ENCODE measurements at regions not wholly inside any gene's neighbourhood (a gene's known extent, or its start where the extent isn't known, plus 50 kb on each side); places are given as distances from the start of the nearest gene placed in this dataset.

- H3K27me3 Mint-ChIP-seq = no peaks in the 10 kb centered on the region
- no peak overlapping the region for H3K27ac Mint-ChIP-seq
- H3K4me1 Mint-ChIP-seq = no peaks in the 10 kb centered on the region
- H3K9me3 Mint-ChIP-seq = no peaks in the 10 kb centered on the region
- no peaks in the 10 kb centered on the region for H3K36me3 Mint-ChIP-seq
- DNase-seq (no peak), ATAC-seq (ENCODE audit: low read depth) (no peak)
- POLR2A ChIA-PET = no interaction called here
- H3K4me3 Mint-ChIP-seq = no peak overlapping the region
Observed at GRCh38 chr1:208781391-208782045, 537.3 kb upstream of the PLXNA2 start.

DNA sequence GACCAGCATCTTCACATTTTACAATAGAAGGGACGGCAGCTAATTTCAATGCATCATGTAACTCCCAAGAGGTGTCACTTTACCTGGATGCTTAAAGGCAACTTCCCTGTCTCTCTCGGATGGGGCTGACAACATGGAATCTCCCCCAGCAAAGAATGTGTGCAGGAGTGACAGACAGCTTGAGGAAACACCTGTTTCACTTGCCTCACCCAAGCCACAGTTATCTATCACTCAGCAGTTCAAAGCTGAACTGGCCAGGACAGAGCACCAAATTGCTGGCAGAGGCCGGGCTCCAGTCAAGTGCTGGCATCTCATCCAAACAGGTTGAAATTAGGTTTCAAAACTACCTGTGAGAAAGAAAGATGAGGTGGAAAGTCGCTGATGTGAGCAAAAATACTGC, 538.0 kb upstream of the PLXNA2 start:
- H3K4me1 Mint-ChIP-seq = no peaks in the 10 kb centered on the region
- H3K36me3 Mint-ChIP-seq = no peaks in the 10 kb centered on the region
- no peak overlapping the region for H3K27ac Mint-ChIP-seq
- H3K4me3 Mint-ChIP-seq = no peak overlapping the region
- ATAC-seq (ENCODE audit: low read depth) = no peak
- no peaks in the 10 kb centered on the region for H3K27me3 Mint-ChIP-seq
- no peak for DNase-seq
- H3K9me3 Mint-ChIP-seq = no peaks in the 10 kb centered on the region
- POLR2A ChIA-PET = no interaction called here

GRCh38 chr1:208785629-208786028, 541.4 kb upstream of the PLXNA2 start:
- no peak for ATAC-seq (ENCODE audit: low read depth)
- Mint-ChIP-seq H3K27me3 (no peaks in the 10 kb centered on the region), H3K36me3 (no peaks in the 10 kb centered on the region), H3K4me3 (no peak overlapping the region), H3K4me1 (no peaks in the 10 kb centered on the region), H3K9me3 (no peaks in the 10 kb centered on the region), H3K27ac (no peak overlapping the region)
- no peak for DNase-seq
- POLR2A ChIA-PET = no interaction called here

GRCh38 chr1:208787219-208787618, 543.0 kb upstream of the PLXNA2 start:
- H3K27me3 Mint-ChIP-seq = no peaks in the 10 kb centered on the region
- H3K36me3 Mint-ChIP-seq = no peaks in the 10 kb centered on the region
- H3K9me3 Mint-ChIP-seq = no peaks in the 10 kb centered on the region
- ATAC-seq (ENCODE audit: low read depth) = no peak
- H3K27ac Mint-ChIP-seq = no peak overlapping the region
- H3K4me1 Mint-ChIP-seq = no peaks in the 10 kb centered on the region
- H3K4me3 Mint-ChIP-seq = no peak overlapping the region
- POLR2A ChIA-PET = no interaction called here
- DNase-seq = no peak

GRCh38 chr1:208788013-208788540, 543.9 kb upstream of the PLXNA2 start:
- POLR2A ChIA-PET = no interaction called here
- H3K27ac Mint-ChIP-seq = no peak overlapping the region
- H3K9me3 Mint-ChIP-seq = no peaks in the 10 kb centered on the region
- H3K27me3 Mint-ChIP-seq = no peaks in the 10 kb centered on the region
- ATAC-seq (ENCODE audit: low read depth) (no peak), DNase-seq (no peak)
- H3K36me3 Mint-ChIP-seq = no peaks in the 10 kb centered on the region
- no peak overlapping the region for H3K4me3 Mint-ChIP-seq
- H3K4me1 Mint-ChIP-seq = no peaks in the 10 kb centered on the region

GRCh38 chr1:208791456-208791855, 547.3 kb upstream of the PLXNA2 start:
- Mint-ChIP-seq H3K27ac (no peak overlapping the region), H3K27me3 (no peaks in the 10 kb centered on the region), H3K9me3 (no peaks in the 10 kb centered on the region), H3K4me3 (no peak overlapping the region), H3K36me3 (no peaks in the 10 kb centered on the region), H3K4me1 (no peaks in the 10 kb centered on the region)
- POLR2A ChIA-PET = no interaction called here
- ATAC-seq (ENCODE audit: low read depth) (no peak), DNase-seq (no peak)

- no peak for ATAC-seq (ENCODE audit: low read depth)
Observed at GRCh38 chr1:208793861-208794345, 549.7 kb upstream of the PLXNA2 start.

GRCh38 chr1:208799186-208799585, 555.0 kb upstream of the PLXNA2 start:
- Mint-ChIP-seq H3K4me1 (no peaks in the 10 kb centered on the region), H3K27me3 (no peaks in the 10 kb centered on the region), H3K9me3 (no peaks in the 10 kb centered on the region), H3K36me3 (no peaks in the 10 kb centered on the region), H3K27ac (no peak overlapping the region), H3K4me3 (no peak overlapping the region)
- POLR2A ChIA-PET = no interaction called here
- ATAC-seq (ENCODE audit: low read depth) = no peak
- DNase-seq = no peak

More at GRCh38 chr1:208793861-208794345, 549.7 kb upstream of the PLXNA2 start:
- Mint-ChIP-seq H3K36me3 (no peaks in the 10 kb centered on the region), H3K4me3 (no peak overlapping the region), H3K27ac (no peak overlapping the region), H3K27me3 (no peaks in the 10 kb centered on the region), H3K9me3 (no peaks in the 10 kb centered on the region), H3K4me1 (no peaks in the 10 kb centered on the region)
- POLR2A ChIA-PET = no interaction called here
- no peak for DNase-seq

GRCh38 chr1:208803011-208803811, 559.0 kb upstream of the PLXNA2 start:
- POLR2A ChIA-PET = no interaction called here
- H3K9me3 Mint-ChIP-seq = no peaks in the 10 kb centered on the region
- no peak for DNase-seq
- ATAC-seq (ENCODE audit: low read depth) = no peak
- H3K4me3 Mint-ChIP-seq = no peak overlapping the region
- H3K27ac Mint-ChIP-seq = no peak overlapping the region
- no peaks in the 10 kb centered on the region for H3K27me3 Mint-ChIP-seq
- H3K36me3 Mint-ChIP-seq = no peaks in the 10 kb centered on the region
- H3K4me1 Mint-ChIP-seq = no peaks in the 10 kb centered on the region

DNA sequence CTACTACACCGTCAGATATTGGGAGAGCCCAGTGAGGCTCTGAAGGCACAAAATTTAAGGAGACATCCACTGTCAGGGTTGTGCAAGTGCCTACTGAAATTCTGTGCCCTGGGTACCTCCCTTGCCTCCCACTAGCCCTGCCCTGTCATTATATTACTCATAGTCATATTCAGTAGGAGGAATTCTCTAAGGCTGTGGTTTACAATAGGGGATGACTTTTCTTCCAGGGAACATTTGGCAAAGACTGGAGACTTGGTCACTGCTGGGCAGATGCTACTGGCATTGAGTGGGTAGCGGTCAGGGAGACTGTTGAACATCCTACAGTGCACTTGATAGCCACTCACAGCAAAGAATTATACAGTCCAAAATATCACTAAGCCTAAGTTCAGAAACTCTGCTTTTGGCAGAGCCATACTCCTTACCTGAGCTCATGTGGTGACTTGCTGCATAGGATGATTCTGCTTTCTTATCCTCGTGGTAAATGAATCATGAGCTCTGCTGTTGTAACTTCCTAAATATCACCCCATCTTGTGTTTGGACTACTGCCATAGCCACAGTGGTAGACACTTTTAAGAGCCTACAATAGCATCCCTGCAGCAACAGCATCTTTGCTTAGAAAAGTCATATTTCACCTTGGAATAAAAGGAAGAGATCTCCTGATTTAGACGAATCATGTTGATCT, 563.4 kb upstream of the PLXNA2 start:
- Mint-ChIP-seq H3K36me3 (no peaks in the 10 kb centered on the region), H3K9me3 (no peaks in the 10 kb centered on the region), H3K4me1 (no peaks in the 10 kb centered on the region), H3K27ac (no peak overlapping the region), H3K27me3 (no peaks in the 10 kb centered on the region), H3K4me3 (no peak overlapping the region)
- POLR2A ChIA-PET = no interaction called here
- DNase-seq = no peak
- no peak for ATAC-seq (ENCODE audit: low read depth)

DNA sequence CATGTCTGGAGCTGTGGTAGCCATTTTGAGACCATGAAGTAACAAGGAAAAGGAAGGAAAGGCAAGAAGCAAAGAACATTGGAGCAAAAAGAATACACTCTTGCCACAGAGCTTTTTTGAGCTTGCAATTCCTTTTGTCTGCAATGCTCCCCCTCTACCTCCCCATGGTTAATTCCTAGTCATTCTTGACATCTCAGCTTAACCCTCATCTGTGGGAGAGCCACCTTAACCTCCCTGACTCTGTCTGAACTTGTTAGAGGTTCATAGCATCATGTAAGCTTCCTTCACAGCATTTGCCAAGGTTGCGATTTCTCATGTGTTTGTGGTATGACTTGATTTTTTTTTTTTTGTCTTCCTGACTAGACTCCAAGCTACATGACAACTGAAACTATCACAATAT, 564.1 kb upstream of the PLXNA2 start:
- H3K27ac Mint-ChIP-seq = no peak overlapping the region
- POLR2A ChIA-PET = no interaction called here
- no peaks in the 10 kb centered on the region for H3K4me1 Mint-ChIP-seq
- H3K4me3 Mint-ChIP-seq = no peak overlapping the region
- no peaks in the 10 kb centered on the region for H3K27me3 Mint-ChIP-seq
- no peaks in the 10 kb centered on the region for H3K9me3 Mint-ChIP-seq
- no peak for DNase-seq
- ATAC-seq (ENCODE audit: low read depth) = no peak
- H3K36me3 Mint-ChIP-seq = no peaks in the 10 kb centered on the region

GRCh38 chr1:208809876-208810275, 565.7 kb upstream of the PLXNA2 start:
- H3K27ac Mint-ChIP-seq = no peak overlapping the region
- no peak overlapping the region for H3K4me3 Mint-ChIP-seq
- no peaks in the 10 kb centered on the region for H3K4me1 Mint-ChIP-seq
- no peaks in the 10 kb centered on the region for H3K9me3 Mint-ChIP-seq
- POLR2A ChIA-PET = no interaction called here
- no peak for DNase-seq
- no peak for ATAC-seq (ENCODE audit: low read depth)
- H3K27me3 Mint-ChIP-seq = no peaks in the 10 kb centered on the region
- H3K36me3 Mint-ChIP-seq = no peaks in the 10 kb centered on the region

DNA sequence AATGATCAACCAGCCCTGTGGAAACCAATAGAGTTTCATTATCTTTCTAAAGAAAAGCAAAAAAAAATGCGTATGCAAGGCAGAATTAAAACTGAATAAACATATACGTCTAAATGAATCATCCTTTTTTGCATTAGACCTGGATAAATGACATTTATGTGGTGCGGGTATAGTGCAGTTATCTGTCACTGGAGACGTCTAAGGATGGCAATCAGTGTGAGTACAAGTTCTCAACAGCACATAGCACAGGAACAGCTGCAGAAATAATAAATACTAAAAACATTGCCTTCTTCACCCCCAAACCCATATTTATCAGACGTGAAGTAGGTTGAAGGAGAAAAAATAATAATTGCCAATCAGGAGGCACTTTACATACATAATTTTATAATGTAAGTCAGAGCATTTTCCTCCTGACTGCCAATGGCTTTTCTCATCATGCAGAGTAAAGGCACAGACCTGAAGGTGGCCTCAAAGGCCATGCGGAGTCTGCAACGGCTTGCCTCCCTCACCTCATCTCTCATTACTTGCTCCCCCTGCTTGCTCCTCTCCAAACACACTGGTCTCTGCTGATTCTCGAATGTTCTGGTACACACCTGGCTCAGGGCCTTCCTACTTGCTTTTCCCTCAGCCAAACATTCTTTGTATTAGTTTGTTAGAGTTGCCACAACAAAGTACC, 574.7 kb upstream of the PLXNA2 start:
- H3K27me3 Mint-ChIP-seq = peaks cover 2% of the 10 kb centered on the region
- POLR2A ChIA-PET = no interaction called here

More for the DNA sequence above, 574.7 kb upstream of the PLXNA2 start:
- Mint-ChIP-seq H3K9me3 (no peaks in the 10 kb centered on the region), H3K4me3 (no peak overlapping the region), H3K27ac (no peak overlapping the region), H3K36me3 (no peaks in the 10 kb centered on the region), H3K4me1 (no peaks in the 10 kb centered on the region)
- DNase-seq = no peak
- ATAC-seq (ENCODE audit: low read depth) = no peak

All from activated naive CD8-positive, alpha-beta T cell treated with anti-CD3 and anti-CD28 coated beads, Interleukin-2, amount 10 ng/mL, durations not matched to agents 7 days and 5 days (primary cell).